Brain microvascular endothelial cell (primary cell): ENCODE measurements at regions not wholly inside any gene's neighbourhood (a gene's known extent, or its start where the extent isn't known, plus 50 kb on each side); places are given as distances from the start of the nearest gene placed in this dataset.

ENCODE experiments used
- DNase-seq: peaks from one replicate; pipeline ENCODE4 v3.0.0-alpha.2; 2020
- H3K27ac ChIP-seq: fragments of 250-450 bp; sonication (Bioruptor Pico); 2 replicates; pipeline ENCODE4 v1.5.1; 2020; ENCODE audit warnings: mild to moderate bottlenecking, moderate library complexity
- H3K27me3 ChIP-seq: fragments of 250-450 bp; sonication (Bioruptor Pico); replicated peaks from 2 replicates; pipeline ENCODE4 v1.5.1; 2020; ENCODE audit warnings: mild to moderate bottlenecking
- H3K36me3 ChIP-seq: fragments of 250-450 bp; sonication (Bioruptor Pico); replicated peaks from 2 replicates; pipeline ENCODE4 v1.5.1; 2020; ENCODE audit warnings: mild to moderate bottlenecking
- H3K4me3 ChIP-seq: 2 replicates; pipeline ENCODE4 v1.5.1; 2011; ENCODE audit warnings: low read depth, mild to moderate bottlenecking, control low read depth, low read length, moderate library complexity
- CTCF ChIP-seq: IDR thresholded peaks from 2 replicates; pipeline ENCODE4 v1.5.1; 2011; ENCODE audit warnings: low read depth, mild to moderate bottlenecking, moderate library complexity, low read length, control low read depth, inconsistent platforms; ENCODE audit errors: missing control alignments
- in situ Hi-C: cut with HindIII; loops from 2 replicates; pipeline ENCODE4 v1.10.0; 2017; ENCODE audit warnings: low sequenced_read_pairs, low pct_ligation_motif_present

GRCh38 chr17:56018211-56018610 is 135.1 kb upstream of the ANKFN1 start:
- H3K36me3 ChIP-seq, result no peaks in the 10 kb centered on the region
- in situ Hi-C loops, result no loop called here
- TF ChIP-seq CTCF, result no peak

DNA sequence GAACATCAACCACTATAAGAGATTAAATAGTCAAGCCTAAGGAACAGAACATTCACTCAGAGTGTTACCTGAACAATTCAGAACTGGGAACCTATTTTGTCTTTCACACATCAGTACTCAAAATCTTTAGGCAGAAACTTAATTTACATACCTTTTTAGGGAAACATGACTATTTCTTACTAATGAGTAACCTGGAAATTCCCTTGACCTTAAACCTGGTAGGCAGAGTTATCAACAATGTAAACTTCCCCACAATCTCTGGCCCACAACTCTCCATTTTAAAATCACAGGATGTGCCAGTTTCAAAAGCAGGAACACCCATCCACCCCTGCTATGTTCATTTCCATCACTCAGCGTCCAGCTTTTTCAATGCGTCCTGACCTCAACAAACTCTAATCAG is 132.9 kb upstream of the ANKFN1 start:
- H3K36me3 ChIP-seq, result no peaks in the 10 kb centered on the region
- no peak for DNase-seq
- no peak for TF ChIP-seq CTCF
- no peak overlapping the region for H3K4me3 ChIP-seq
- H3K27ac ChIP-seq, result no peak overlapping the region
- in situ Hi-C loops, result no loop called here
- no peaks in the 10 kb centered on the region for H3K27me3 ChIP-seq

More at GRCh38 chr17:56018211-56018610, 135.1 kb upstream of the ANKFN1 start:
- Histone ChIP-seq H3K27me3 (no peaks in the 10 kb centered on the region), H3K27ac (no peak overlapping the region), H3K4me3 (no peak overlapping the region)
- no peak for DNase-seq

GRCh38 chr17:56021681-56022190 is 131.5 kb upstream of the ANKFN1 start:
- H3K27me3 ChIP-seq, result no peaks in the 10 kb centered on the region
- no peak overlapping the region for H3K4me3 ChIP-seq
- DNase-seq, result no peak
- in situ Hi-C loops, result no loop called here
- no peak for TF ChIP-seq CTCF
- H3K36me3 ChIP-seq, result no peaks in the 10 kb centered on the region
- H3K27ac ChIP-seq, result no peak overlapping the region

GRCh38 chr17:56023851-56024250 is 129.4 kb upstream of the ANKFN1 start:
- no peak overlapping the region for H3K27ac ChIP-seq
- H3K36me3 ChIP-seq, result no peaks in the 10 kb centered on the region
- in situ Hi-C loops, result no loop called here
- DNase-seq, result no peak
- no peak for TF ChIP-seq CTCF
- H3K4me3 ChIP-seq, result no peak overlapping the region
- no peaks in the 10 kb centered on the region for H3K27me3 ChIP-seq

GRCh38 chr17:56026915-56027314 is 126.4 kb upstream of the ANKFN1 start:
- no peak overlapping the region for H3K27ac ChIP-seq
- H3K4me3 ChIP-seq, result no peak overlapping the region
- DNase-seq, result no peak
- in situ Hi-C loops, result no loop called here
- H3K27me3 ChIP-seq, result no peaks in the 10 kb centered on the region
- H3K36me3 ChIP-seq, result no peaks in the 10 kb centered on the region
- TF ChIP-seq CTCF, result no peak

GRCh38 chr17:56028837-56029236 is 124.4 kb upstream of the ANKFN1 start:
- in situ Hi-C loops, result no loop called here
- no peak for DNase-seq
- no peaks in the 10 kb centered on the region for H3K27me3 ChIP-seq
- no peak for TF ChIP-seq CTCF
- no peak overlapping the region for H3K4me3 ChIP-seq
- no peaks in the 10 kb centered on the region for H3K36me3 ChIP-seq
- H3K27ac ChIP-seq, result no peak overlapping the region
